CD14-positive monocyte (primary cell): ENCODE measurements at regions not wholly inside any gene's neighbourhood (a gene's known extent, or its start where the extent isn't known, plus 50 kb on each side); places are given as distances from the start of the nearest gene placed in this dataset.
"Not testable (repeated sequence)": the region's sequence is repeated elsewhere in the genome, so short reads cannot be mapped to it uniquely, and the experiment has no call there.

Source experiments
- DNase-seq, 3 donors: peaks; one replicate each; pipeline ENCODE4 v3.0.0-alpha.2; 2011 to 2022
- H2AFZ ChIP-seq: 2 replicates; pipeline ENCODE4 v1.6.0; 2012; ENCODE audit warnings: mild to moderate bottlenecking, low read depth, low read length, inconsistent platforms; ENCODE audit not compliant: insufficient read depth, poor library complexity, severe bottlenecking
- H3K27ac ChIP-seq, 2 donors: 1 replicate in 1 of 2; 2 replicates in 1 of 2; pipeline ENCODE4 v1.5.1; 2012 to 2013; ENCODE audit warnings: low read length in 2 of 2, control low read depth in 1 of 2, inconsistent platforms in 1 of 2, low read depth in 1 of 2, mild to moderate bottlenecking in 1 of 2
- H3K27me3 ChIP-seq, 2 donors: one replicate each; pipeline versions ENCODE4 v1.6.0 to v1.6.1; 2011 to 2013; ENCODE audit warnings: low read length in 2 of 2; ENCODE audit not compliant: control insufficient read depth in 2 of 2, insufficient read depth in 2 of 2
- H3K36me3 ChIP-seq, 2 donors: replicated peaks in 1 of 2; 1 replicate in 1 of 2; 2 replicates in 1 of 2; pipeline versions ENCODE4 v1.5.1 to v1.6.1; 2012 to 2013; ENCODE audit warnings: low read length in 2 of 2, control low read depth in 1 of 2, inconsistent platforms in 1 of 2, mild to moderate bottlenecking in 1 of 2; ENCODE audit not compliant: insufficient read depth in 2 of 2, control insufficient read depth in 1 of 2
- H3K4me1 ChIP-seq, 2 donors: 1 replicate in 1 of 2; 2 replicates in 1 of 2; pipeline versions ENCODE4 v1.5.1 to v1.6.1; 2012 to 2013; ENCODE audit warnings: low read length in 2 of 2, control low read depth in 1 of 2, inconsistent platforms in 1 of 2, mild to moderate bottlenecking in 1 of 2, moderate library complexity in 1 of 2; ENCODE audit not compliant: insufficient read depth in 2 of 2, control insufficient read depth in 1 of 2
- H3K4me2 ChIP-seq: replicated peaks from 2 replicates; pipeline ENCODE3; 2012; ENCODE audit warnings: low read length, moderate library complexity, mild to moderate bottlenecking; ENCODE audit not compliant: poor library complexity, severe bottlenecking; ENCODE audit errors: extremely low read depth
- H3K4me3 ChIP-seq, 3 experiments: fragments of 200-600 bp in 1 of 3; sonication (generic) in 1 of 3; replicated peaks in 1 of 3; 1 replicate in 2 of 3; 2 replicates in 1 of 3; pipeline ENCODE4 v1.5.1; 2011 to 2013; ENCODE audit warnings: low read length in 3 of 3, mild to moderate bottlenecking in 3 of 3, control low read depth in 2 of 3, low read depth in 2 of 3, inconsistent platforms in 1 of 3, moderate library complexity in 1 of 3
- H3K79me2 ChIP-seq: 2 replicates; pipeline ENCODE4 v1.6.0; 2012; ENCODE audit warnings: mild to moderate bottlenecking, control low read depth, inconsistent platforms, low read length, moderate library complexity; ENCODE audit not compliant: insufficient read depth
- H3K9ac ChIP-seq: 2 replicates; pipeline ENCODE4 v1.6.0; 2017; ENCODE audit warnings: low read length, mild to moderate bottlenecking; ENCODE audit not compliant: insufficient read depth, poor library complexity, severe bottlenecking
- H3K9me3 ChIP-seq, 2 donors: replicated peaks in 1 of 2; 1 replicate in 1 of 2; 2 replicates in 1 of 2; pipeline versions ENCODE4 v1.5.1 to v1.6.1; 2012 to 2013; ENCODE audit warnings: low read length in 2 of 2, control low read depth in 1 of 2; ENCODE audit not compliant: control insufficient read depth in 1 of 2, insufficient read depth in 1 of 2
- H4K20me1 ChIP-seq: 2 replicates; pipeline ENCODE4 v1.6.0; 2012; ENCODE audit warnings: mild to moderate bottlenecking, low read length, control low read depth, moderate library complexity; ENCODE audit not compliant: insufficient read depth
- H3K27ac Mint-ChIP-seq, 7 donors: one replicate each; pipeline ENCODE4 v1.8.0; 2020; ENCODE audit warnings: mild to moderate bottlenecking in 7 of 7, mixed read lengths in 7 of 7, moderate library complexity in 6 of 7, inconsistent platforms in 2 of 7
- H3K27me3 Mint-ChIP-seq, 3 donors: one replicate each; pipeline ENCODE4 v1.8.0; 2021 to 2022; ENCODE audit warnings: low read depth in 3 of 3, mild to moderate bottlenecking in 3 of 3, mixed read lengths in 3 of 3, moderate library complexity in 3 of 3, inconsistent platforms in 1 of 3
- H3K36me3 Mint-ChIP-seq, 2 donors: one replicate each; pipeline ENCODE4 v1.8.0; 2020; ENCODE audit warnings: mixed read lengths in 2 of 2, inconsistent platforms in 1 of 2, mild to moderate bottlenecking in 1 of 2
- H3K4me1 Mint-ChIP-seq: one replicate; pipeline ENCODE4 v1.8.0; 2020; ENCODE audit warnings: mild to moderate bottlenecking, mixed read lengths
- H3K4me3 Mint-ChIP-seq, 2 donors: one replicate each; pipeline ENCODE4 v1.8.0; 2020; ENCODE audit warnings: mild to moderate bottlenecking in 2 of 2, mixed read lengths in 2 of 2, moderate library complexity in 1 of 2
- H3K9me3 Mint-ChIP-seq, 7 donors: one replicate each; pipeline ENCODE4 v1.8.0; 2020 to 2022; ENCODE audit warnings: mixed read lengths in 7 of 7, mild to moderate bottlenecking in 6 of 7, moderate library complexity in 6 of 7, inconsistent platforms in 2 of 7
- CTCF ChIP-seq: fragments of 200-600 bp; IDR thresholded peaks from one replicate; pipeline ENCODE4 v1.8.0; 2022; ENCODE audit warnings: antibody characterized with exemption, mild to moderate bottlenecking
- WGBS: methylation state at CpG from one replicate; pipeline ENCODE4 v1.1.5; 2013; ENCODE audit warnings: missing lambda C conversion rate; ENCODE audit not compliant: insufficient coverage; 5-methylcytosine and 5-hydroxymethylcytosine counted together
- intact Hi-C, 2 donors: fragments of 100-400 bp; cut with micrococcal nuclease; formaldehyde crosslinking; loops; one replicate each; pipeline versions ENCODE4 v1.15.0 to v1.15.1; 2023

DNA sequence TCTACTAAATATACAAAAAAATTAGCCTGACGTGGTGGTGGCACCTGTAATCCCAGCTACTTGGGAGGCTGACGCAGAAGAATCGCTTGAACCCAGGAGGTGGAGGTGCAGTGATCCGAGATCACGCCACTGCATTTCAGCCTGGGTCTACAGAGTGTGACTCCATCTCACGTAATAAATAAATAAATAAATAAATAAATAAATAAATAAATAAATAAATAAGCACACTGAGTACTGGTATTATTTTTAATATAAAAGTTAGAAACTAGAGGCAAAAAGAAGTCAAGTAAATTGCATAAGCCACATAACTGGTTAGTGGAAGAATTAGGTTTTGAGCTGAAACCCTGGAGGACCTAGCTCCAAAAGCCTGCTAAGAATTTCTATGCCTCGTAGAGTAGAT is 1262.7 kb upstream of the PABPC4L start:
- Mint-ChIP-seq H3K4me1 (no peaks in the 10 kb centered on the region), H3K9me3 (peaks cover 0 to 2% (median 0%) of the 10 kb centered on the region in 7 donors), H3K27ac (no peak overlapping the region), H3K36me3 (no peaks in the 10 kb centered on the region), H3K4me3 (no peak overlapping the region), H3K27me3 (peaks cover 0 to 3% (median 0%) of the 10 kb centered on the region in 3 donors)
- no peak for DNase-seq
- no peak overlapping the region for H3K4me2 ChIP-seq
- H3K27ac ChIP-seq: no peak overlapping the region
- H3K9me3 ChIP-seq: no peaks in the 10 kb centered on the region
- no peaks in the 10 kb centered on the region for H3K79me2 ChIP-seq
- H3K4me3 ChIP-seq: no peak overlapping the region
- no peak overlapping the region for H2AFZ ChIP-seq
- intact Hi-C loops: no loop called here
- no peak overlapping the region for H3K9ac ChIP-seq
- H3K4me1 ChIP-seq: no peaks in the 10 kb centered on the region
- TF ChIP-seq CTCF: no peak
- no peaks in the 10 kb centered on the region for H3K36me3 ChIP-seq
- no CpG with 5 or more reads among the region's 7 CpGs for WGBS
- no peaks in the 10 kb centered on the region for H4K20me1 ChIP-seq
- no peaks in the 10 kb centered on the region for H3K27me3 ChIP-seq

GRCh38 chr4:135447598-135447997 is 1246.0 kb upstream of the PABPC4L start:
- H3K27me3 ChIP-seq, H3K4me3 Mint-ChIP-seq, H3K36me3 Mint-ChIP-seq, H3K9ac ChIP-seq, H3K9me3 ChIP-seq, H3K4me3 ChIP-seq, H3K4me1 Mint-ChIP-seq, H3K27me3 Mint-ChIP-seq, H3K36me3 ChIP-seq, H3K4me2 ChIP-seq, H3K79me2 ChIP-seq, DNase-seq, H4K20me1 ChIP-seq, H2AFZ ChIP-seq, H3K27ac Mint-ChIP-seq, H3K27ac ChIP-seq, H3K4me1 ChIP-seq, intact Hi-C loops: not testable (repeated sequence)
- H3K9me3 Mint-ChIP-seq: peaks cover 0 to 16% (median 2%) of the 10 kb centered on the region in 7 donors
- no CpG with 5 or more reads among the region's 22 CpGs for WGBS
